HG03159 (cell line): ENCODE measurements at regions not wholly inside any gene's neighbourhood (a gene's known extent, or its start where the extent isn't known, plus 50 kb on each side); places are given as distances from the start of the nearest gene placed in this dataset.
A peak's percentile ranks its signal among the peaks of the same experiment; 100 is the strongest.

Source experiments
- ATAC-seq: cut with Tn5 transposase; IDR thresholded peaks from one replicate; pipeline ENCODE4 v1.9.1; 2021; ENCODE audit warnings: mild to moderate bottlenecking, moderate library complexity; ENCODE audit not compliant: unreplicated experiment

DNA sequence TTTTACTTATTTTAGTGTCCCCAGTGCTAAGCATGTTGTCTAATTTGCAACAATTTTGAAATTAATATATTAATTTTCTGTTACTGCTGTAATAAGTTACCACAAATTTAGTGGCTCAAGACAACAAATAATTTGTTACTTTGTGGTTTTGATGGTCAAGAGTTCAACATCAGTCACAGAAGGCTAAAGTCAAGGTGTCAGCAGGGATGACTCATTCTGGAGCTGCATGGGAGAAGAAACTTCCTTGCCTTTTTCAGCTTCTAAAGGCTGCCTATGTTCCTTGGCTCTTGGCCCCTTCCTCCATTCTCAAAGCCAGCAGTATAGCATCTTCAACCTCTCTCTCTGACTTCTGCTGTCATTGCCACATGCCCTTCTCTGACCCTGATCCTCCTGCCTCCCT lies 271.8 kb downstream of the HLX start:
- ATAC-seq, result no peak

DNA sequence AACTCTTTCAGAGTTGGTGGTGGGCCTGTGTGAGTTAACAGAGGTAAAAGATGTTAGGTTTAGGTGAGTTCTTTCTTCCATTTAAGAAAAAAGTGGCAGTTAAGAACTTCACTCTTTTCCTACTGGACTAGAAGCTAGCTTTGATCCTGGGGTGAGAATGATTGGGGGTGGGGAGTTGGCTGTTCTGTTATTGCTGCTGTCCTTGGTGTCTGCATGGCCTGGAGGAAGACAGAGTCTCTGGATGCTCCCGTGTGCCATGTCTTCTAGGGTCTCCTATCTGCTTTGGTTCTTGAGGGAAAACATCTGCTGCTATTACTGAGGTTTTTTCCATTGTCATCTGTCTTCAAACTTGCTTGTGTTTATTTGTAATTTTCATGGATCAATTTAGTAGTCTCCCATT lies 275.7 kb downstream of the HLX start:
- ATAC-seq, result no peak

DNA sequence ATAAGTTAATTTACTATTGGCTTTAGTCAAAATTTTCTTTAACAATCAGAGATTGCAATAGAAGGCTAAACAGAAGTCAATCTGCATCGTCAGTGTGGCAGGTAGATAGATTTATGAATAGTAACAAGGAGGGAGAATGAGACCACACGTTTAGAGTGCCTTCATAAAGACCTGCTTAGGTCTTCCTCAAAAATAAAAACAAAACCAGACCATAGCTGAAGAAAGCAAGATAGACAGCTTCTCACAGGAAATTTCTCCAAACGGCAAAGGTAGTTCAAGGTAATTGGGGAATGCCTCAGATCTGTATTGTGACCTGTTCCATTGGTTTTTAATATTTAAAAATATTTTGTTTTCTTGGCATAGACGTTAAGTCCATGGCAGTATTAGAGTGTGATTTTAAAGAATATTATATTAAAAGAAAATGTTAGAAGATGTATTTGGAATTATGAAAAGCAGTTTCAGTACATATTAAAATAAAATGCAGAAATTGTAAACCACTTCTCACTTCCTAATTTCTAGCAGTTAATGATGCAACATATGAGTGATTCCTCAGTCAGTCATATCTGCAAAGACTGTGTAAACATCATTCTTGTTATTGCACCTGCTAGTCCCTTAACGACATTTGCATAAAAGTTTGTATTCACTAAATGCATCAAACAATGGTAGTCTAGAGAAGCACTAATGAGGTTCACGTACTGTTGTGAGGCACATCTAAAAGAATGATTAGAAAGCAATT lies 278.0 kb downstream of the HLX start:
- ATAC-seq, result peak; percentile 97

DNA sequence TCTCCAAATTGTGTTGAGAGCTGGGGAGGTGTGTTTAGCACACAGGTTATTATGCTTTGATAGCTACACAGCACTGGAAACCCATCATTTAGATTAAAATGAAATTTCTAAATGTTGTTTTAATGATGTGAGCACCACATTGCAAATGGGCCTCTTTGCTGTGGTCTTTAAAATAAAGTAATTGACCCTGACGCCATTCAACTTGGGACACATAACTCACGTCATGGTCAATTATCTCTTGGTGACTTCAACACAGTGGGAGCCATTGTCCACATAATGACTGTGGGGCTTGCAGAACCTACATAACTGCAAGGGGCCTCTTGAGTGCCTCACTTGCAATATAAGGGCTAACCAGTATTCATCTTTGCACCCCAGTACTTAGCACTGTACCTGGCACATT lies 280.4 kb downstream of the HLX start:
- ATAC-seq, result no peak

DNA sequence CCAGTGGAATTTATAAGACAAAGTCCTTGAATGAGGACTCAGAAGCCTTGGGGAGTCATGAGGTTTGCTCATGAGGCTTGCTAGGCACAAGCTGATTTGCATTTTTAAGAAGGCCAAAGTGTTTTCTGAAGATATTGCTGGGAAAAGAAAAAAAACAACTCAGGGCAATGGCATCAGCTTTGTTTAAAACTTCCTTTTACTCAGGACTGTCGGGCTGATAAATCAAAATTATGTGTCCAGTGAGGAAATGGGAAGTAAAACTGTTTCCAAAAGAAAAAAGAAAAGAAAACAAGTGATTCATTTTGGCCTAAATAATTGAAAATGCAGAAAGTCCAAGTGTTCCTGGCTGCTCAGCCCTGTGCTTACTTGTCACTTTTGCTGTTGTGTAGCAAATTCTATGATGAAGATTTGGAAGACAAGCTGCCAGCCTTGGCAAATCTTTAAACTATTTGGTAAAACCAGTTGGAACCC lies 282.4 kb downstream of the HLX start:
- no peak for ATAC-seq

DNA sequence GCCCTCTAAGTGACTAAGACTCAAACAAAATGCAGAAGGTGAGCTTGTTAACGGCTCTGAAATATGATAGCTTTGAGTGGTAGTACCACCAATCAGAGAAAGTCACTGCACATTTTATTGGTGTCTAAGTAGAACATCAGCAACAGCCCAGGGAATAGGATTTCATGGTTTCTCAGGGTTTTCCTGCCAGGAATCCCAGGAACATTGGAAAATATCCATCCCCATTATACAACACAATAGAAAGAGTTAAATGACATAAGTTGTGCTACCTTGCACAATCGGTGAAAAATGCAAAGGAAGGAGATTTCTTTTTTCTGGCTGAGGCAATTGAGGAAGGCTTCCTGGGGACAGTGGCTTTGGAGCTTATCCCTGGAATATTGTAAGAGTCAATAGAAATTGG lies 283.1 kb downstream of the HLX start:
- no peak for ATAC-seq

DNA sequence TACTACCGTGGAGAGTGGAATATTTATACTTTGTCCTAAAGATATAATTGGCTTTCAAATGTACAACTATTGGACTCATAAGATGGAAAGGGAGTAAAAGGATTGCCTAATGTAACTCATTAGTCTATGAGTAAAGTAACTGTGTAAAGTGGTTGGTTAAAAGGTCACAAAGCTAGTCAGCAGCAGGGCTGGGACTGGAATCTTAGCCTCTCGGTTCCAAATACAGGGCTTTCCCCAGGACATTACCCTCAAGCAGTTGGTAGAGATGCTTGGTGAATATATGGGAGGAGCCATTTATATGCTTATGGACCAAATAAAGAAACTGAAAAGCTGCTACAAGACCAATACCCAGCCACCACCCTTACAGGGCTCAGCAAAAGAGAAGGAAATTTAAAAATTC lies 283.7 kb downstream of the HLX start:
- no peak for ATAC-seq

DNA sequence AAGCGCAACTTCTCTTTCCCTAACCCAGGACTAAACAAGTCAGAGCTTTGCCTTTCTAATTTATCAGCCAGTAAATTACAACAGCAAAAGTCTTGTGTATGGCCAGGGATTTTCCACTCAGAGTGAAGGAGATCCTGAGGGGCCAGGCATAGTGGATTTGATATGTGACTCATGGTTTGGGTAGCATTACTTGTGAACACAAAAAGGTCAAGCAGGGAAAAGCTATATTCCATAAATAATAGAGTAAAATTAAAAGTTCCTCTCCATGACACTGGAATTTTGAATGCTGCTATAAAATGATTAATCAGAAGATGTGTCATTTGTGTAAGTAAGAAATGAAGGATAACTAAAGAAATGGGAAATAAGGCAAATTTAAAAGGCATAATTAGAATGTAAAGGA lies 284.8 kb downstream of the HLX start:
- ATAC-seq, result no peak

DNA sequence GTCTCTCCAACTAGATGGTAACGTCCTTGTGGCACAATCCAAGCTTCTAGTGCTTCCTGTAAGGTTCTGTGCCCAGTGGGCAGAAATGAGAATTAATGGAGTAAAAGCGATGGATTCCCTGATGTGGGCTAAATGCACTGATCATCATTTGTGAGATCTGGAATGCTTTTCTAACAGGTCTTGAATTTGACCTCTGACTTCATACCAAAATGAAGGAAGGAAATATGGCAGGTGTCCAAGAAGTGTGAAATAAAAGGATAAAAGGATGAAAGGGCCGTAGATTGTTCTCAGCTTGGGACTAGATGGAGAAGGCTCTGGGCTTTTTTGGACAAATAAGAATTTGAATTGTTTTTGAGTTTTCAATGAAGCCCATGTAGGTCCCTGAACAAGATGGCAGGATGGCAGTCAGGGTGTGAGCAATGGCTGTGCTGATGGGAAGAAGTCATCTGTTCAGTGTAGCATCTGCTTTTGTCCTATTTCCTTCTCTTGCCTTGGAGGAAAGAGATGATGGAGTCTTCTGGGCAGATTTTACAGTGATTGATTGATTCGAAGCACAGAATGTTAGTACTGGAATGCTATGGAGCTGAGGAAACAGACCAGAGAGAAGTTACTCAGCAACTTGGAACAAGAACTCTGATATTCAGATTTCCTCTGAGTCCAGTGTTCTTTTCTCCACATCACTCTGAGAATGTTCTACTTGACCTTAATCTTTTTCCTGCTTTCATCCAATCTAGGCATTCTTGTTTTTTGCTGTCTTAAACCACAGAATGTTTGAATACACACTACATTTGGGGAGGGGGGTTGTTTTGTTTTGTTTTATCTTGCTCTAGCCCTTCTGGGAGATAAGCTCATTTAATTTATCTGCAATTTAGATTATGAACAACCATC lies 286.0 kb downstream of the HLX start:
- ATAC-seq, result no peak

DNA sequence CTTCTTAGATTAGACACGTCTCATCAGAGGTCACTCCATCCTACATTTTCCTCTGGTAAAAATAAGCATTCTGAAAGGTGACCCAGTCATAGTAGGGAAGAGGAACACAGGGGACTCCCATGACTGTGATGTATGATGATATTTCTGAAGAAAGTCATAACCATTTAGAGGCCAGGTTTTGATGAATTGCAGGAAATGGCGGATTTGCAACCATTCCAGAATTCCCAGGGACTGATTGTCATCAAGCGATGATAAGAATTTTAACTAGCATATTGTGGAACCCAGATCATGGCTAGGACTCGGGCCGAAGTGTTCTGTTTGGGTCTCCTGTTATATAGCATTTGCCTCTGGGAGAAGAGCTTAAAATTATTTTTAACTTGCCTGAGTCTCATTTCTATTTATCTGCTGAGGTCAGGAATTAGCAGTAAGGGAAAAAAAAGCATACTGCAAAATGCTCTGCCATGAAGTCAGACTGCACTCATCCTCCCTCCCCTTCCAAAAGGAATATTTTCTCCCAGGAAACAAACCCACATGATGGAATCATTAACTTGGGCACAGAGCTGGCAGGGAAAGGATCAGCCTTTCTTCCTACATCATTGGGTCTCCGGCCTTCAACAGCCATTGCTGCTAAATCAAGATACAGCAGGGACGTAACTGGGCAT lies 286.7 kb downstream of the HLX start:
- no peak for ATAC-seq

DNA sequence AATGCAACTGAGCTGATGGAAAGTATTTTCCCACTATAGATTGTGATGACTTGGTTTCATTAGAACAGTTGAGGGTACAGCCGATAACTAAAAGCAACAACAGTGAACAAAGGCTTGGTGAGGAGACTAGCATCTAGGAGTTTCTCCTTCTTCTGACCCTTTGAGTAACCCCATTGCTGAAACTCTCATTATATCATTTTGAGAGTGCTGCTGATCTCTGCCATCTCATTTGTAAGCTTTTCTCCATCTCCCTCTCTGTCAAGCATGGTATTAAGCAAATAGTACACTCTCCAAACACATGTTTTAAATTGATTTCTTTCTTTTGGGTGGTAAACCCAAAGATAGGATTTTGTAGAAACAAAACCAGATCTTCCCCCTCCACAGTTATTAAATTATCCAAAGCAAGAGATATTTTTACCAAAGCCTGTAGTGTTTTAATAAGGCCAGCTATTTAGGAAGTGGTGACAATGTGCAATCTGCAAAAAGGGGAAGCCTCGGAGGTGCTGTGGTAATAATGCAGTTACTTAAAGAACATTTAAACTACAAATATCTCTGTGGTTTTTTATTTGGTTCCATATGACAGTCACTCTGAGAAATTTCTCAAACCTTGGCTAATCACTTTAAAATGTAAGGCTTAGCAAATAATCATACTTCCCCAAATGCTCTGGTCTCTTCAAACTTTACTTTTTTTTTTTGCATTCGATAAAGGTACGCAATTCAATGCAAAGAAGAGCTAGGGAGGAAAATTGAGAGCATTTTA lies 287.5 kb downstream of the HLX start:
- ATAC-seq, result peak; percentile 91

DNA sequence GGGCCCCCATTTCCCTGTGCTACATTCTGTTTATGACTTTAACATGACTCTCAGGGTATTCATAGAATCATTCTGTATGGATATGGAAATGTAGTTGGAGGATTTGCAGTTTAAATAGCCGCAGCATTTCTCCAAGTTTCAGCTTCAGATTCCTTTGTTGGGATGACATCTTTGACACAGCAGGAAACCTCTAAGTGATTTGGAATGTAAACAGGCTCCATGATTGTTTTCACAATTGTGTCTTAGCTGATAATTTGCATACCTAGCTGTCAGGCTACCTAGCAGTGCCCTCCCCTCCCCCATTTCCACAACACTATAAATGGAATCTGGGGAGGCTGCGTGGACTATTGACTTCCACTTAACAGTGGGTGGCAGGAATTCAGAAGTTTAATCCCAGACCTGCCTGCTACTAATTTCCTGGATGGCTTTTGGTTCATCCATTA lies 290.2 kb downstream of the HLX start:
- ATAC-seq, result no peak

DNA sequence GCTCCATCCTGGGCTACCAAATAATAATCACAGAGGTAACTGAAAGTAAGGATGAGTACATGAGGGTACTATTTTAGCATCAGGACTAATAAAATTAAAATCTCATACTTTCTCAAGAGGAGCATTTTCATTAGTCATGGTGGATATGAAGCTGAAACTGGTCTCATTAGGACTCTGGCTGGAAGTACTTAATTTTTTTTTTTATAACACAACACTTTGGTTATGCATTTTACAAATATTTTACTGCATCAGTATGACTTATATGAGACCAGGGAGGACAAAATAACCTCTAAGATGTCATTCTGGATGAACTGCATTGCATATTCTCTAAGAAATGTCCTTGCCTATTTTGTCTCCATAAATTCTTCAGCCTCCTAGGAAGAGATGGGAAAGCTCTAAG lies 290.9 kb downstream of the HLX start:
- no peak for ATAC-seq

DNA sequence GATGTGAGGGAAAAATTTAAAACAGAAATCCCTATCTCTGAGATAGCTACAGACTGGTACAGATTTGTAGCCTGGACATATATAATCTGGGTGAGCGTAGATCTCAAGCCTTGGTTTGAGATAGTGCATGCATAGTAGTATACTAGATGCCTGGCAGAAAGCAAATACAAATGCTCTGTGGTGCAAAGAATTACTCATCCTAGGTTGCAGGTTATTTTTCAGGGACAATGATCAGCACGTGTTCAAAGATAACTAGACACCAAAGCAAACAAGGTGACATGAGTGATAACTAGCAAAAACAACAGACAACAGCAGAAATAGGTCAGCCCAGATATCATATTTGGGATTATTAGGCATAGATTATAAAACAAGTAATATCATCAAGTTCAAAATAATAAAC lies 292.5 kb downstream of the HLX start:
- no peak for ATAC-seq

DNA sequence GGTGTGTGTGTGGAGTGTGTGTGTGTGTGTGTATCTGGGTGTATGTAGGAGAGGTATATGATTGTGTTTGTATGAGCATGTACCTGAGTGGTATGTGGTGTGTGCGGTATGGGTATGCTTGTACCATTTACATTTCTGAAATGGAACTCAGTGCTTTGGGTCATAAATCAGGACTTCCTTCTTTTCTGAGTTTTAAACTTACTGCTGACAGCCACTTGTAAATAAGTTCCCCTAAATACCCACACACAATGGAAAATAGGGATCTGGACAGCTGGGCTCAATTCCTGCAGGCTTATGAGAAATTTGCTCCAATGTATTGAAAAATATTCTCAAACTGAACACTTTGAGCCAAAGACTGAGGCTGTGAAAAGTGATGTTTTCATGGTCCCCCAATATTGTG lies 293.6 kb downstream of the HLX start:
- no peak for ATAC-seq

DNA sequence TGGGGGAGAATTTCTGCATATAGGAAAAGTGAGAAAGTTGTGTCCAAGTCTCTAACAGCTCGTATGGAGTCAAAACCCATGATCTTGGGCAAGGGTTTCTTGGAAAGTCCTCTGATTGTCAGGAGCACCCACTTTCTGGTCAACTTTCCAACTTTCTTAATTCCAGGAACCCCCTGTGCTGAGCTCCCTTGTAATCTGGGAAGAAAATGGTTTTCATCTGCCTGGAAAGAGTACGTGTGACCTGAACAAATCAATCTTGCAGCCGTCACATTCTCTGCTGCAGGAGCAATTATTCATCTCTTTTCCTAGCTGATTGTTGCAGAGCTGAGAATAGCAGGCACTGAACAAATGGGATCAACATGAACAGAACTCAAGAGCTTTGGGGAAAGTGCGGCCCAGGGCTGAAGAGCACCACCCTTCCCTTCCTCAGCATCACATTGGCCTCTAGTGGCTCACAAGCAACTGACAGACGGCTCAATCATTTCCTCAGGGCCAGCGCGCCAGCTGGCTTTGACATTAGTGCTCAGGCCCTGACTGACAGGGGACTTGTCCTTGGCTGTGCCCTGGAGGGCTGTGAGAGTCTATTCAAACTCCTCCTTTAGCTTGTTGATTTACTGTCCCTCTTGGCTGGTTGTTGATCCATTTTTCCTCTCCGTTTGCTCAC lies 295.2 kb downstream of the HLX start:
- ATAC-seq, result no peak

DNA sequence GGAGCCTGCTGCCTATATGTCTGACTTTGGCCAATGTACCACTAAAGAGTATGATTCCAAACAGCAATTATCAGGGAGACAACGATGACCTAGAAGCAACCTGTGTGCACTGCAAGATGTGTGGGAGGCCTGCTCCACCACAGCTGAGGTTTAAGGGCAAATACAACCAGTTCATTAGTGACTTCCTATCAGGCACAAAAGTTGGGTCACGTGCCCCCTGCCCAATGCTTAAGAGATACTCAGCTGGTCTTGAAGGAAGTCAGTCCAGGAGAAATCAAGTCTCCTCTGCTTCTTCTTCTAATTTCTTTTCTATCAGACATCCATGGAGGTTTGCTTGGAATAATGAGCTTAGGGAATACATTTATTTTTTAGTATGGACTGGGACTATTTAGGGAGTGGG lies 296.0 kb downstream of the HLX start:
- ATAC-seq, result no peak

DNA sequence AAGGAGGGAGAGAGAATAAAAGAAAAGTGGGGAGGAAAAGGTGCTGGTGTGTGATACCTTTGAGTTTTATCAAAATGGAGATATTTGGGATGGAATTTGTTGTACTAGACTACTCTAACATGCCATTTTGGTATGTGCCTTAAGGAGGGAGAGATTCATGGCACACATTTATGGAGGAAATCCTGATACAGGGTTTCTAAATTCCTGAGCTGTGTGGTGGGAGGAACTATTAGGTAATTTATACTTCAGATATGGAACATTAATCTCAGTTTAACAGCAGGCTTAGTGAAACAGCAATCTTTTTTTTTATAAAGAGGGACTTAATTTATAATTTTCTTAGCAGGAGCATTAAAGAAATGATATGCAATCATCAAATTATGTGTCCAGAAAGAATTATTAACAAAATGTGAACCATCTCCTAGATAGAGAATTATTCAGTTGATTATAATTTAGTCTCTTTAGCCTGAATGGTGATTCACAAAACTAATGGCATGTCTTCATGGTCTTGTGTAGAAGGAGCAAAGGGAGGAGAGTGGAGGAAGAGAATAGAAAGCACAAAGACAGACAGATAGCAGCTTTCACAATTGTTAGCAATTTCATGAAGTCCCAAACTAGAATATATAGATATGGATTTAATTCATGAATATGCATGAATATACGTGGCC lies 301.6 kb downstream of the HLX start:
- no peak for ATAC-seq

DNA sequence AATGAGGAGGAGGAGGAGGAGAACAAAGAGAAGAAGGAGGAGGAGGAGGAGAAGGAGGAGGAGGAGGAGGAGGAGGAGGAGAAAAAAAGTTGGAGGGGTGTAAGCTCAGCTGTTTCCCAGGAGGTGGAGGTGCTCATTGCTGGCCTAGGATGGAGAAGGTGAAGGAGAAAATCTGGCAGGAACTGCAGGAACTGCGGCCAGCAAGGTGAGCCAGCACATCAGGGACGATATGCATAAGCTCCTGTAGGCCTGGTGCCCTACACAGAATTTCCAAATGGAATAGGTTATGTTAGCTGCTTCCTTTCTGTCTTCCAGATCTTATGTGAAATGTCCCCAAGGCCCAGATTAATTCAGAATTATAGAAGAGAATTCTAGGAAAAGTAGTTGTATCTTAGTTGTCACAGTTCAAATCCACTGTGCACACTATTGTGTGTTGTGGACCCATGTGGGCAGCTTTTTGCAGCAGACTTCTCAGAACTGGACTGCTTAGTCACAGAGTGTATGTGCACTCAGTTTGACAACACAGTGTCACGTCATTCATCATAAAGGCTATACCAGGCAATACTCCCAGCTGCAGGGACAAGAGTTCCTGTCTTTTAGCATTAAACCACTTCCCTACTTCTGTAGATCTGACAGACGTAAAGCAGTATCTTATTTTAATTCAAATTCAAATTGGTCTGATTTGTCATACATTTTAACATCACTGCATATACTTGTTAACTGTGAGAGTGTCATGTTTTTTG lies 303.7 kb downstream of the HLX start:
- no peak for ATAC-seq
